Panc1 (cell line): ENCODE measurements at regions not wholly inside any gene's neighbourhood (a gene's known extent, or its start where the extent isn't known, plus 50 kb on each side); places are given as distances from the start of the nearest gene placed in this dataset.

ENCODE experiments used
- ATAC-seq: fragments of 200-7000 bp; cut with Tn5 transposase; 2 replicates; pipeline ENCODE4 v1.9.1; 2020; ENCODE audit warnings: mild to moderate bottlenecking, moderate library complexity
- BruUV-seq: library from RNA; stranded (reverse); fragments of 400-500 nt; replicated peaks from 2 replicates; lab custom pipeline; 2021; lab: Mats Ljungman, UMichigan
- CTCF ChIA-PET: fragments of 300-600 bp; sonication (Branson Sonifier 250); formaldehyde crosslinking; loops from one replicate; lab custom pipeline; 2022; ENCODE audit warnings: antibody characterized with exemption; lab: Charles Lee
- POLR2A ChIA-PET: fragments of 300-600 bp; sonication (Branson Sonifier 250); formaldehyde crosslinking; loops from one replicate; lab custom pipeline; 2022; ENCODE audit warnings: antibody characterized with exemption; lab: Charles Lee
- DNase-seq: peaks from one replicate; pipeline ENCODE4 v3.0.0-alpha.2; 2010; ENCODE audit warnings: low read depth, low spot score
- H3K27ac ChIP-seq: 2 replicates; pipeline ENCODE4 v1.5.1; 2011; ENCODE audit warnings: mild to moderate bottlenecking, low read length, inconsistent platforms
- H3K27me3 ChIP-seq: fragments of 200-500 bp; sonication (Bioruptor generic); 2 replicates; pipeline ENCODE4 v1.6.0; 2014; ENCODE audit warnings: low read length, inconsistent platforms; ENCODE audit not compliant: control insufficient read depth, insufficient read depth
- H3K36me3 ChIP-seq: fragments of 200-500 bp; sonication (Bioruptor generic); 2 replicates; pipeline ENCODE4 v1.5.1; 2014; ENCODE audit warnings: inconsistent platforms, mild to moderate bottlenecking, low read length, moderate library complexity; ENCODE audit not compliant: control insufficient read depth, insufficient read depth
- H3K4me1 ChIP-seq: 2 replicates; pipeline ENCODE4 v1.5.1; 2011; ENCODE audit warnings: inconsistent platforms, mild to moderate bottlenecking, low read length, moderate library complexity; ENCODE audit not compliant: control insufficient read depth, insufficient read depth
- H3K4me3 ChIP-seq, 2 experiments: 2 replicates each; pipeline ENCODE4 v1.5.1; 2011 to 2012; ENCODE audit warnings: low read depth in 2 of 2, low read length in 2 of 2, mild to moderate bottlenecking in 2 of 2, inconsistent platforms in 1 of 2, moderate library complexity in 1 of 2
- H3K9me3 ChIP-seq: fragments of 200-500 bp; sonication (Bioruptor generic); 2 replicates; pipeline ENCODE4 v1.5.1; 2014; ENCODE audit warnings: low read depth, mild to moderate bottlenecking, inconsistent platforms, low read length, moderate library complexity; ENCODE audit not compliant: control insufficient read depth, insufficient read depth
- POLR2AphosphoS5 ChIP-seq: IDR thresholded peaks from 2 replicates; pipeline ENCODE4 v1.6.1; 2012; ENCODE audit warnings: mild to moderate bottlenecking, low read depth, low read length, moderate library complexity
- SIN3A ChIP-seq: IDR thresholded peaks from 2 replicates; pipeline ENCODE4 v1.6.1; 2012; ENCODE audit warnings: low read depth, mild to moderate bottlenecking, low read length, moderate library complexity, borderline replicate concordance; ENCODE audit not compliant: insufficient read depth
- TCF7L2 ChIP-seq: IDR thresholded peaks from 2 replicates; pipeline ENCODE4 v1.6.1; 2011; ENCODE audit warnings: mild to moderate bottlenecking, low read depth, low read length, inconsistent platforms
- in situ Hi-C: cut with HindIII; loops from 2 replicates; pipeline ENCODE4 v1.10.0; 2016; ENCODE audit warnings: low sequenced_read_pairs, low pct_unique_long_range_greater_than_20kb
- intact Hi-C: fragments of 100-400 bp; cut with micrococcal nuclease; formaldehyde crosslinking; loops from one replicate; pipeline ENCODE4 v1.10.0; 2022; ENCODE audit not compliant: unreplicated experiment
- TF ChIP-seq, protein P1 (sequence below): fragments of 450-650 bp; IDR thresholded peaks from 2 replicates; pipeline ENCODE4 v1.5.1; 2017; ENCODE audit warnings: mild to moderate bottlenecking
- TF ChIP-seq, protein P2 (sequence below), 2 experiments: IDR thresholded peaks; 2 replicates each; pipeline ENCODE4 v1.6.1; 2011 to 2012; ENCODE audit warnings: low read depth in 2 of 2, control low read depth in 1 of 2, low read length in 1 of 2, mild to moderate bottlenecking in 1 of 2, moderate library complexity in 1 of 2; ENCODE audit not compliant: insufficient read depth in 1 of 2

DNA sequence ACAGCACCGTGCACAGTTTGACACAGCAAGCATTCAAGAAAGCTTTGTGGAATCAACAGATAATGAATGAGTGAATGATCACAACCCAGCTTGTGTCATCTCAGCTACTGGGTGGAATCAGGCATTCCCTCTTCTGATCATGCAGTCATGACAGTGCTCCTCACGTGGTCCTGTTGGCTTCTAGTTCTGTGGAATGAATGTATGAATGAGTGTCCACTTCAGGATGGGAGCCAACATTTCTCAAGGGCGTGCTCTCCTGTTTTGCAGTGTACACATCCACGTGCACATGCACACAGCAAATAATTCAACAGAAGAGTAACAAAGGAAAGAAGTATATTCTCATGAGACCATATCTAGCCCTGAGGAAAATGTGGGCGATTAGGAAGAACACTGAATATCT is 133.1 kb upstream of the NPVF start:
- Histone ChIP-seq H3K4me1 (no peaks in the 10 kb centered on the region), H3K9me3 (no peaks in the 10 kb centered on the region), H3K4me3 (no peak overlapping the region), H3K36me3 (no peaks in the 10 kb centered on the region), H3K27ac (no peak overlapping the region), H3K27me3 (no peaks in the 10 kb centered on the region)
- in situ Hi-C loops (no loop called here), intact Hi-C loops (no loop called here)
- TF ChIP-seq, protein P1, sequence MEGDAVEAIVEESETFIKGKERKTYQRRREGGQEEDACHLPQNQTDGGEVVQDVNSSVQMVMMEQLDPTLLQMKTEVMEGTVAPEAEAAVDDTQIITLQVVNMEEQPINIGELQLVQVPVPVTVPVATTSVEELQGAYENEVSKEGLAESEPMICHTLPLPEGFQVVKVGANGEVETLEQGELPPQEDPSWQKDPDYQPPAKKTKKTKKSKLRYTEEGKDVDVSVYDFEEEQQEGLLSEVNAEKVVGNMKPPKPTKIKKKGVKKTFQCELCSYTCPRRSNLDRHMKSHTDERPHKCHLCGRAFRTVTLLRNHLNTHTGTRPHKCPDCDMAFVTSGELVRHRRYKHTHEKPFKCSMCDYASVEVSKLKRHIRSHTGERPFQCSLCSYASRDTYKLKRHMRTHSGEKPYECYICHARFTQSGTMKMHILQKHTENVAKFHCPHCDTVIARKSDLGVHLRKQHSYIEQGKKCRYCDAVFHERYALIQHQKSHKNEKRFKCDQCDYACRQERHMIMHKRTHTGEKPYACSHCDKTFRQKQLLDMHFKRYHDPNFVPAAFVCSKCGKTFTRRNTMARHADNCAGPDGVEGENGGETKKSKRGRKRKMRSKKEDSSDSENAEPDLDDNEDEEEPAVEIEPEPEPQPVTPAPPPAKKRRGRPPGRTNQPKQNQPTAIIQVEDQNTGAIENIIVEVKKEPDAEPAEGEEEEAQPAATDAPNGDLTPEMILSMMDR: no peak
- no peak for TF ChIP-seq POLR2AphosphoS5
- TF ChIP-seq, protein P2, sequence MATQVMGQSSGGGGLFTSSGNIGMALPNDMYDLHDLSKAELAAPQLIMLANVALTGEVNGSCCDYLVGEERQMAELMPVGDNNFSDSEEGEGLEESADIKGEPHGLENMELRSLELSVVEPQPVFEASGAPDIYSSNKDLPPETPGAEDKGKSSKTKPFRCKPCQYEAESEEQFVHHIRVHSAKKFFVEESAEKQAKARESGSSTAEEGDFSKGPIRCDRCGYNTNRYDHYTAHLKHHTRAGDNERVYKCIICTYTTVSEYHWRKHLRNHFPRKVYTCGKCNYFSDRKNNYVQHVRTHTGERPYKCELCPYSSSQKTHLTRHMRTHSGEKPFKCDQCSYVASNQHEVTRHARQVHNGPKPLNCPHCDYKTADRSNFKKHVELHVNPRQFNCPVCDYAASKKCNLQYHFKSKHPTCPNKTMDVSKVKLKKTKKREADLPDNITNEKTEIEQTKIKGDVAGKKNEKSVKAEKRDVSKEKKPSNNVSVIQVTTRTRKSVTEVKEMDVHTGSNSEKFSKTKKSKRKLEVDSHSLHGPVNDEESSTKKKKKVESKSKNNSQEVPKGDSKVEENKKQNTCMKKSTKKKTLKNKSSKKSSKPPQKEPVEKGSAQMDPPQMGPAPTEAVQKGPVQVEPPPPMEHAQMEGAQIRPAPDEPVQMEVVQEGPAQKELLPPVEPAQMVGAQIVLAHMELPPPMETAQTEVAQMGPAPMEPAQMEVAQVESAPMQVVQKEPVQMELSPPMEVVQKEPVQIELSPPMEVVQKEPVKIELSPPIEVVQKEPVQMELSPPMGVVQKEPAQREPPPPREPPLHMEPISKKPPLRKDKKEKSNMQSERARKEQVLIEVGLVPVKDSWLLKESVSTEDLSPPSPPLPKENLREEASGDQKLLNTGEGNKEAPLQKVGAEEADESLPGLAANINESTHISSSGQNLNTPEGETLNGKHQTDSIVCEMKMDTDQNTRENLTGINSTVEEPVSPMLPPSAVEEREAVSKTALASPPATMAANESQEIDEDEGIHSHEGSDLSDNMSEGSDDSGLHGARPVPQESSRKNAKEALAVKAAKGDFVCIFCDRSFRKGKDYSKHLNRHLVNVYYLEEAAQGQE (IDR thresholded peaks at IDR 0.05; ENCODE audit: insufficient read depth in 1 of 2, low read depth in 2 of 2, low read length in 1 of 2): no peak
- ChIA-PET CTCF (no interaction called here), POLR2A (no interaction called here)
- no peak for ATAC-seq
- BruUV-seq: no TSS peak
- no peak for DNase-seq

DNA sequence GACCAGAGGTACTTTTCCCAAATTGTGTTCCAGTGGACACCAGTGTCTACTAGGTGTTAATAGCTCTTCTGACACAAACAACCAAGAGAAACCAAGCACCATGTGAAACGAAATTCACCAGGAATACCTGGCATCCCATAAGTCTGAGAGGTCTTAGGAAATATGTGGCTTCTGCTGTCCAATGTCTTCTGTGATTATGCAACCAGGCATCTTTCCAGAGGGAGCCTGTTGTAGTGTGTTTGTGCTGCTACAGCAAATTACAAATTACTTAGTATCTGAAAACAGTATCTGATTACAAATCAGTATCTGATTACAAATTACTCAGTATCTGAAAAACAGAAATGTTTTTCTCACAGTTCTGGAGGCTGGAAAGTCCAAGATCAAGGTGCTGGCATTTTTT is 133.6 kb upstream of the NPVF start:
- Histone ChIP-seq H3K4me1 (no peaks in the 10 kb centered on the region), H3K27ac (no peak overlapping the region), H3K9me3 (no peaks in the 10 kb centered on the region), H3K27me3 (no peaks in the 10 kb centered on the region), H3K36me3 (no peaks in the 10 kb centered on the region), H3K4me3 (no peak overlapping the region)
- CTCF ChIA-PET: no interaction called here
- BruUV-seq: no TSS peak
- POLR2A ChIA-PET: no interaction called here
- ATAC-seq: no peak
- in situ Hi-C loops (no loop called here), intact Hi-C loops (no loop called here)
- no peak for TF ChIP-seq POLR2AphosphoS5
- TF ChIP-seq TCF7L2: no peak
- TF ChIP-seq SIN3A: no peak
- TF ChIP-seq, protein P1: no peak
- TF ChIP-seq, protein P2 (IDR thresholded peaks at IDR 0.05; ENCODE audit: insufficient read depth in 1 of 2, low read depth in 2 of 2, low read length in 1 of 2): no peak
- no peak for DNase-seq
